Hippocampal formation (tissue), 2 donors: ENCODE measurements at regions not wholly inside any gene's neighbourhood (a gene's known extent, or its start where the extent isn't known, plus 50 kb on each side); places are given as distances from the start of the nearest gene placed in this dataset.

Source experiments
- DNase-seq, 2 donors: peaks; one replicate each; lab custom pipeline; 2025; lab: John Stamatoyannopoulos, UW

- DNase-seq, result no peak
These were observed 253.8 kb upstream of the DMD start for GRCh38 chrX:33465137-33465536.

- no peak for DNase-seq
These were observed 245.8 kb upstream of the DMD start for GRCh38 chrX:33457102-33457501.

- no peak for DNase-seq
These were observed 235.9 kb upstream of the DMD start for GRCh38 chrX:33447285-33447684.

GRCh38 chrX:33434256-33435092, 223.1 kb upstream of the DMD start:
- peak; percentile 4 to 36 for DNase-seq

- no peak for DNase-seq
These were observed 205.0 kb upstream of the DMD start for GRCh38 chrX:33416273-33416805.

- DNase-seq, result no peak
These were observed 204.1 kb upstream of the DMD start for GRCh38 chrX:33415459-33415858.

- no peak for DNase-seq
These were observed 174.2 kb upstream of the DMD start for GRCh38 chrX:33385546-33385945.

GRCh38 chrX:33379839-33380238, 168.5 kb upstream of the DMD start:
- DNase-seq, result no peak

GRCh38 chrX:33357606-33358005, 146.3 kb upstream of the DMD start:
- no peak for DNase-seq

- no peak for DNase-seq
These were observed 127.9 kb upstream of the DMD start for GRCh38 chrX:33339219-33339618.

- DNase-seq, result peak in 1 of 2 donors; percentile 49
These were observed 125.4 kb upstream of the DMD start for GRCh38 chrX:33336783-33337182.

GRCh38 chrX:33333271-33333670, 121.9 kb upstream of the DMD start:
- no peak for DNase-seq

GRCh38 chrX:33330798-33331197, 119.4 kb upstream of the DMD start:
- no peak for DNase-seq

- DNase-seq, result no peak
These were observed 112.8 kb upstream of the DMD start for GRCh38 chrX:33324099-33324498.

- DNase-seq, result no peak
These were observed 96.6 kb upstream of the DMD start for GRCh38 chrX:33307911-33308354.

- DNase-seq, result no peak
These were observed 87.3 kb upstream of the DMD start for GRCh38 chrX:33298622-33299021.

- DNase-seq, result no peak
These were observed 74.2 kb upstream of the DMD start for GRCh38 chrX:33285550-33285949.

GRCh38 chrX:33277046-33277445, 65.7 kb upstream of the DMD start:
- no peak for DNase-seq

- DNase-seq, result no peak
These were observed 62.2 kb upstream of the DMD start for GRCh38 chrX:33273535-33273934.

- no peak for DNase-seq
These were observed 61.6 kb upstream of the DMD start for GRCh38 chrX:33272986-33273385.
